GM23338 (cell line): ENCODE measurements at regions not wholly inside any gene's neighbourhood (a gene's known extent, or its start where the extent isn't known, plus 50 kb on each side); places are given as distances from the start of the nearest gene placed in this dataset.

ENCODE experiments used
- ATAC-seq: fragments of 200-7000 bp; cut with Tn5 transposase; 3 replicates; pipeline ENCODE4 v1.9.1; 2020
- DNase-seq: peaks from one replicate; pipeline ENCODE4 v3.0.0-alpha.2; 2015; ENCODE audit warnings: low spot score
- H2AFZ ChIP-seq: fragments of 200-600 bp; sonication (generic); 2 replicates; pipeline ENCODE4 v1.8.0; 2016; ENCODE audit warnings: antibody characterized with exemption, mild to moderate bottlenecking, moderate library complexity
- H3F3A ChIP-seq: fragments of 200-600 bp; sonication (generic); replicated peaks from 2 replicates; pipeline ENCODE4 v1.8.0; 2017; ENCODE audit warnings: antibody characterized with exemption, mixed run types, low read depth
- H3K27ac ChIP-seq: fragments of 200-600 bp; sonication (generic); 2 replicates; pipeline ENCODE4 v1.6.1; 2016; ENCODE audit warnings: low read depth
- H3K27me3 ChIP-seq: fragments of 200-600 bp; sonication (generic); 2 replicates; pipeline ENCODE4 v1.8.0; 2016; ENCODE audit warnings: mild to moderate bottlenecking, mixed run types, moderate library complexity; ENCODE audit not compliant: insufficient read depth
- H3K36me3 ChIP-seq: fragments of 200-600 bp; sonication (generic); 2 replicates; pipeline ENCODE4 v1.8.0; 2016; ENCODE audit warnings: mild to moderate bottlenecking; ENCODE audit not compliant: insufficient read depth
- H3K4me1 ChIP-seq: fragments of 200-600 bp; sonication (generic); 2 replicates; pipeline ENCODE4 v1.8.0; 2016; ENCODE audit warnings: mild to moderate bottlenecking, moderate library complexity; ENCODE audit not compliant: insufficient read depth
- H3K4me2 ChIP-seq: fragments of 200-600 bp; sonication (generic); 2 replicates; pipeline ENCODE4 v1.7.1; 2017; ENCODE audit warnings: mixed run types
- H3K4me3 ChIP-seq: fragments of 200-600 bp; sonication (generic); 2 replicates; pipeline ENCODE4 v1.6.1; 2016; ENCODE audit warnings: mixed run types
- H3K79me2 ChIP-seq: fragments of 200-600 bp; sonication (generic); replicated peaks from 2 replicates; pipeline ENCODE4 v1.8.0; 2017; ENCODE audit warnings: mild to moderate bottlenecking; ENCODE audit not compliant: insufficient read depth
- H3K9me2 ChIP-seq: fragments of 200-600 bp; sonication (generic); 2 replicates; pipeline ENCODE4 v1.8.0; 2017; ENCODE audit not compliant: insufficient read depth
- H4K20me1 ChIP-seq: fragments of 200-600 bp; sonication (generic); replicated peaks from 2 replicates; pipeline ENCODE4 v1.8.0; 2017; ENCODE audit warnings: mild to moderate bottlenecking; ENCODE audit not compliant: insufficient read depth
- H3K27ac Mint-ChIP-seq: 2 replicates; pipeline ENCODE4 v1.8.0; 2020; ENCODE audit warnings: inconsistent platforms, mild to moderate bottlenecking, moderate library complexity, mixed read lengths
- H3K27me3 Mint-ChIP-seq: 3 replicates; pipeline ENCODE4 v1.8.0; 2022; ENCODE audit warnings: low read depth, mild to moderate bottlenecking, moderate library complexity, mixed read lengths, inconsistent platforms; ENCODE audit not compliant: insufficient read depth, poor library complexity
- H3K36me3 Mint-ChIP-seq: 3 replicates; pipeline ENCODE4 v1.8.0; 2021; ENCODE audit warnings: low read depth, mild to moderate bottlenecking, inconsistent platforms, moderate library complexity, mixed read lengths
- H3K4me1 Mint-ChIP-seq: 3 replicates; pipeline ENCODE4 v1.8.0; 2020; ENCODE audit warnings: mild to moderate bottlenecking, inconsistent platforms, mixed read lengths
- H3K4me3 Mint-ChIP-seq: 3 replicates; pipeline ENCODE4 v1.8.0; 2021; ENCODE audit warnings: moderate library complexity, mild to moderate bottlenecking, inconsistent platforms, mixed read lengths
- H3K9me3 Mint-ChIP-seq: 3 replicates; pipeline ENCODE4 v1.8.0; 2020; ENCODE audit warnings: moderate library complexity, mild to moderate bottlenecking, inconsistent platforms, mixed read lengths
- CREB1 ChIP-seq: fragments of 250-450 bp; sonication (Bioruptor Pico); IDR thresholded peaks from 2 replicates; pipeline ENCODE4 v1.5.0; 2020; ENCODE audit warnings: low read depth, mild to moderate bottlenecking, moderate library complexity
- CTCF ChIP-seq, 2 experiments: fragments of 200-600 bp in 1 of 2; sonication (generic) in 1 of 2; conservative IDR thresholded peaks; 2 replicates each; pipeline versions ENCODE4 v1.5.1 to v1.6.1; 2016 to 2017; ENCODE audit warnings: antibody characterized with exemption in 2 of 2, low read depth in 2 of 2, mild to moderate bottlenecking in 2 of 2, moderate library complexity in 1 of 2
- EZH2 ChIP-seq: fragments of 200-600 bp; sonication (generic); IDR thresholded peaks from one replicate; pipeline ENCODE4 v1.8.0; 2017; ENCODE audit warnings: antibody characterized with exemption, mild to moderate bottlenecking, low read depth; ENCODE audit not compliant: unreplicated experiment
- EZH2phosphoT487 ChIP-seq: fragments of 200-600 bp; sonication (generic); IDR thresholded peaks from one replicate; pipeline ENCODE4 v1.8.1; 2018; ENCODE audit warnings: antibody characterized with exemption; ENCODE audit not compliant: unreplicated experiment
- JUNB ChIP-seq: IDR thresholded peaks from one replicate; pipeline ENCODE4 v1.6.1; 2016; ENCODE audit warnings: antibody characterized with exemption; ENCODE audit not compliant: unreplicated experiment
- NANOG ChIP-seq: IDR thresholded peaks from 2 replicates; pipeline ENCODE4 v1.6.1; 2016; ENCODE audit warnings: antibody characterized with exemption, borderline replicate concordance
- REST ChIP-seq: IDR thresholded peaks from one replicate; pipeline ENCODE4 v1.6.1; 2018; ENCODE audit warnings: antibody characterized with exemption; ENCODE audit not compliant: unreplicated experiment
- ZNF114 ChIP-seq: fragments of 250-450 bp; sonication (Bioruptor Pico); IDR thresholded peaks from 2 replicates; pipeline ENCODE4 v1.5.0; 2020; ENCODE audit warnings: mild to moderate bottlenecking, moderate library complexity
- ZNF331 ChIP-seq: fragments of 250-450 bp; sonication (Bioruptor Pico); IDR thresholded peaks from 2 replicates; pipeline ENCODE4 v1.5.0; 2020; ENCODE audit warnings: low read depth, mild to moderate bottlenecking, moderate library complexity
- ZNF462 ChIP-seq: fragments of 250-450 bp; sonication (Bioruptor Pico); IDR thresholded peaks from 2 replicates; pipeline ENCODE4 v1.5.0; 2020; ENCODE audit warnings: mild to moderate bottlenecking, moderate library complexity
- TF ChIP-seq, protein P1 (sequence below): IDR thresholded peaks from 2 replicates; pipeline ENCODE4 v1.6.1; 2016; ENCODE audit warnings: antibody characterized with exemption

DNA sequence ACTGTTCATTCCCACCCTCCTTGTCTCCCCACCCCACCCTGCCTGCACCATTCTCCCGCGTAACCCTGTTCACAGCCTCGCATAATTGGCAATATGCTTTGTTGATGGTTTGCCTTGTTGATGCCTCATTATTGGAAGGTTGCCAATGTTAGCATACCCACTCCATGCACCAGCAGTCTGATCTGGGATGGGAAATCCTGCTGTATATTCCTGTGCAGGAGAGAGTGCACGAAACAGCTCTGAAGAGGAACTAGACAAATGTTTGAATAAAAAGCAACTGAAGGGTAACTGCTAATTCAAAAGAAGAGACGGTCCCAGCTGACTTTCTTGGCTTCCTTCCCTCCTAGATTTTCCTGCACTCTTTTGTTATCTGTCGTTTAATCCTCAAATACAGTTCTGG lies 271.7 kb upstream of the TLE4 start:
- ATAC-seq (no peak; the same call in 2 of the 3 replicates), DNase-seq (no peak)
- Mint-ChIP-seq H3K36me3 (no peaks in the 10 kb centered on the region), H3K27me3 (peaks cover 6% of the 10 kb centered on the region), H3K27ac (0 out of 2 replicates have a peak overlapping the region, but pooled peaks have one; percentile 66), H3K4me3 (no peak overlapping the region), H3K9me3 (no peaks in the 10 kb centered on the region), H3K4me1 (peaks cover 43% of the 10 kb centered on the region)
- no peaks in the 10 kb centered on the region for H3K27me3 ChIP-seq
- H3K4me2 ChIP-seq: peak overlapping the region; percentile 39
- H2AFZ ChIP-seq: peak overlapping the region; percentile 29; the same call in 1 of the 2 replicates
- H3K27ac ChIP-seq: no peak overlapping the region
- no peak for TF ChIP-seq ZNF114 (CRISPR knock-in tag)
- TF ChIP-seq NANOG: no peak
- no peak for TF ChIP-seq REST
- no peak for TF ChIP-seq ZNF331 (CRISPR knock-in tag)
- no peak for TF ChIP-seq CREB1 (CRISPR knock-in tag)
- TF ChIP-seq CTCF (conservative IDR thresholded peaks at IDR 0.05; ENCODE audit: low read depth in 2 of 2): no peak
- TF ChIP-seq JUNB: no peak
- TF ChIP-seq EZH2phosphoT487: no peak
- TF ChIP-seq, protein P1, sequence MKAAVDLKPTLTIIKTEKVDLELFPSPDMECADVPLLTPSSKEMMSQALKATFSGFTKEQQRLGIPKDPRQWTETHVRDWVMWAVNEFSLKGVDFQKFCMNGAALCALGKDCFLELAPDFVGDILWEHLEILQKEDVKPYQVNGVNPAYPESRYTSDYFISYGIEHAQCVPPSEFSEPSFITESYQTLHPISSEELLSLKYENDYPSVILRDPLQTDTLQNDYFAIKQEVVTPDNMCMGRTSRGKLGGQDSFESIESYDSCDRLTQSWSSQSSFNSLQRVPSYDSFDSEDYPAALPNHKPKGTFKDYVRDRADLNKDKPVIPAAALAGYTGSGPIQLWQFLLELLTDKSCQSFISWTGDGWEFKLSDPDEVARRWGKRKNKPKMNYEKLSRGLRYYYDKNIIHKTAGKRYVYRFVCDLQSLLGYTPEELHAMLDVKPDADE: no peak
- TF ChIP-seq EZH2: no peak
- TF ChIP-seq ZNF462 (CRISPR knock-in tag): no peak
- no peak overlapping the region for H3K4me3 ChIP-seq
- no peaks in the 10 kb centered on the region for H4K20me1 ChIP-seq
- H3K9me2 ChIP-seq: no peaks in the 10 kb centered on the region
- H3F3A ChIP-seq: no peaks in the 10 kb centered on the region
- peaks cover 43% of the 10 kb centered on the region for H3K4me1 ChIP-seq
- no peaks in the 10 kb centered on the region for H3K36me3 ChIP-seq
- H3K79me2 ChIP-seq: no peaks in the 10 kb centered on the region
